ENCODE measurements at regions not wholly inside any gene's neighbourhood (a gene's known extent, or its start where the extent isn't known, plus 50 kb on each side); places are given as distances from the start of the nearest gene placed in this dataset.

- TF ChIP-seq CTCF (IDR thresholded peaks at IDR 0.05) (no peak), POLR2A (IDR thresholded peaks at IDR 0.05) (no peak)
- no peak overlapping the region for H3K4me3 ChIP-seq
- intact Hi-C loops (cut with DNase I): no loop called here
- no peak for DNase-seq
- H3K27me3 ChIP-seq: no peaks in the 10 kb centered on the region
- no peaks in the 10 kb centered on the region for H3K9me3 ChIP-seq
- no peak for ATAC-seq
- no peaks in the 10 kb centered on the region for H3K4me1 ChIP-seq
- no peaks in the 10 kb centered on the region for H3K36me3 ChIP-seq
- 53% methylated on average over 1 of the region's 1 CpG for WGBS (ENCODE audit: insufficient coverage, low coverage, low lambda C conversion rate, missing lambda C conversion rate)
- no peak overlapping the region for H3K27ac ChIP-seq
These were observed 225.1 kb downstream of the DIO2 start for GRCh38 chr14:79986251-79986650.

GRCh38 chr14:79972230-79972629, 239.1 kb downstream of the DIO2 start:
- TF ChIP-seq CTCF (IDR thresholded peaks at IDR 0.05): no peak
- TF ChIP-seq POLR2A (IDR thresholded peaks at IDR 0.05): no peak
- Histone ChIP-seq H3K27me3 (no peaks in the 10 kb centered on the region), H3K27ac (no peak overlapping the region), H3K4me3 (no peak overlapping the region), H3K36me3 (no peaks in the 10 kb centered on the region), H3K4me1 (no peaks in the 10 kb centered on the region), H3K9me3 (no peaks in the 10 kb centered on the region)
- intact Hi-C loops (cut with DNase I): no loop called here
- WGBS (ENCODE audit: insufficient coverage, low coverage, low lambda C conversion rate, missing lambda C conversion rate): 5% methylated on average over 1 of the region's 1 CpG
- DNase-seq: no peak
- no peak for ATAC-seq

GRCh38 chr14:79971330-79971729, 240.0 kb downstream of the DIO2 start:
- no peak for DNase-seq
- ATAC-seq: no peak
- intact Hi-C loops (cut with DNase I): no loop called here
- no peak for TF ChIP-seq CTCF (IDR thresholded peaks at IDR 0.05)
- Histone ChIP-seq H3K4me3 (no peak overlapping the region), H3K9me3 (no peaks in the 10 kb centered on the region), H3K4me1 (no peaks in the 10 kb centered on the region), H3K27ac (no peak overlapping the region), H3K36me3 (no peaks in the 10 kb centered on the region), H3K27me3 (no peaks in the 10 kb centered on the region)
- 36% methylated on average over 2 of the region's 2 CpGs for WGBS (ENCODE audit: insufficient coverage, low coverage, low lambda C conversion rate, missing lambda C conversion rate)

- Histone ChIP-seq H3K27ac (no peak overlapping the region), H3K36me3 (no peaks in the 10 kb centered on the region), H3K4me1 (no peaks in the 10 kb centered on the region), H3K27me3 (no peaks in the 10 kb centered on the region), H3K9me3 (no peaks in the 10 kb centered on the region), H3K4me3 (no peak overlapping the region)
- intact Hi-C loops (cut with DNase I): no loop called here
- TF ChIP-seq POLR2A (IDR thresholded peaks at IDR 0.05): no peak
- TF ChIP-seq CTCF (IDR thresholded peaks at IDR 0.05): no peak
- WGBS (ENCODE audit: insufficient coverage, low coverage, low lambda C conversion rate, missing lambda C conversion rate): 29% methylated on average over 2 of the region's 2 CpGs
- no peak for DNase-seq
- ATAC-seq: no peak
These were observed 243.9 kb downstream of the DIO2 start for GRCh38 chr14:79967453-79967852.

- Histone ChIP-seq H3K27me3 (no peaks in the 10 kb centered on the region), H3K27ac (no peak overlapping the region), H3K4me1 (no peaks in the 10 kb centered on the region), H3K4me3 (no peak overlapping the region), H3K9me3 (no peaks in the 10 kb centered on the region), H3K36me3 (no peaks in the 10 kb centered on the region)
- intact Hi-C loops (cut with DNase I): no loop called here
- ATAC-seq (no peak), DNase-seq (no peak)
- no peak for TF ChIP-seq POLR2A (IDR thresholded peaks at IDR 0.05)
- no peak for TF ChIP-seq CTCF (IDR thresholded peaks at IDR 0.05)
These were observed 244.3 kb downstream of the DIO2 start for GRCh38 chr14:79967001-79967400.
